ENCODE measurements at regions not wholly inside any gene's neighbourhood (a gene's known extent, or its start where the extent isn't known, plus 50 kb on each side); places are given as distances from the start of the nearest gene placed in this dataset.
"Not testable (repeated sequence)": the region's sequence is repeated elsewhere in the genome, so short reads cannot be mapped to it uniquely, and the experiment has no call there.

DNA sequence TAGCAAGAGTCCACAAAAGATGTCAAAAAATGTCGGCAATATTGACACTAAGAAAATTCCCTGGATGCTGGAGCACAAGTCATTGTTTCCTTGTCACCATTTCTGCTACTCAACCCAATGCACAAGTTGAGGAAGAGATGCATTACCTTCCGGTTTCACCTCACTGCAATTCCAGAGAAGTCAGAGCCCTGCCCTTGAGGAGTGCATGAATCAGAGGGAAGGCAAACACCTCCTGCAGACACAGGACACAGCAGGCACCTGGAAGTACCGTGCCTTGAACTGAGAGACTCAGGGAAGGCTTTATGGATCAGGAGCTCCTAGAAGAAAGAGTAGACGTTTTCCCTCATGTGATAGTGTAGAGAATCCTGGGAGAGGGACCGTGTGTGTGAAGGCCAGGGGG is 62.7 kb upstream of the ARL4C start:
- H3K4me3 ChIP-seq (ENCODE audit: low read length) = no peak overlapping the region
- DNase-seq (ENCODE audit: low read depth) = peak; percentile 77
- TF ChIP-seq, protein P1, sequence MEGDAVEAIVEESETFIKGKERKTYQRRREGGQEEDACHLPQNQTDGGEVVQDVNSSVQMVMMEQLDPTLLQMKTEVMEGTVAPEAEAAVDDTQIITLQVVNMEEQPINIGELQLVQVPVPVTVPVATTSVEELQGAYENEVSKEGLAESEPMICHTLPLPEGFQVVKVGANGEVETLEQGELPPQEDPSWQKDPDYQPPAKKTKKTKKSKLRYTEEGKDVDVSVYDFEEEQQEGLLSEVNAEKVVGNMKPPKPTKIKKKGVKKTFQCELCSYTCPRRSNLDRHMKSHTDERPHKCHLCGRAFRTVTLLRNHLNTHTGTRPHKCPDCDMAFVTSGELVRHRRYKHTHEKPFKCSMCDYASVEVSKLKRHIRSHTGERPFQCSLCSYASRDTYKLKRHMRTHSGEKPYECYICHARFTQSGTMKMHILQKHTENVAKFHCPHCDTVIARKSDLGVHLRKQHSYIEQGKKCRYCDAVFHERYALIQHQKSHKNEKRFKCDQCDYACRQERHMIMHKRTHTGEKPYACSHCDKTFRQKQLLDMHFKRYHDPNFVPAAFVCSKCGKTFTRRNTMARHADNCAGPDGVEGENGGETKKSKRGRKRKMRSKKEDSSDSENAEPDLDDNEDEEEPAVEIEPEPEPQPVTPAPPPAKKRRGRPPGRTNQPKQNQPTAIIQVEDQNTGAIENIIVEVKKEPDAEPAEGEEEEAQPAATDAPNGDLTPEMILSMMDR (IDR thresholded peaks at IDR 0.05; ENCODE audit: insufficient read depth, low read depth, low read length, missing control alignments) = no peak

DNA sequence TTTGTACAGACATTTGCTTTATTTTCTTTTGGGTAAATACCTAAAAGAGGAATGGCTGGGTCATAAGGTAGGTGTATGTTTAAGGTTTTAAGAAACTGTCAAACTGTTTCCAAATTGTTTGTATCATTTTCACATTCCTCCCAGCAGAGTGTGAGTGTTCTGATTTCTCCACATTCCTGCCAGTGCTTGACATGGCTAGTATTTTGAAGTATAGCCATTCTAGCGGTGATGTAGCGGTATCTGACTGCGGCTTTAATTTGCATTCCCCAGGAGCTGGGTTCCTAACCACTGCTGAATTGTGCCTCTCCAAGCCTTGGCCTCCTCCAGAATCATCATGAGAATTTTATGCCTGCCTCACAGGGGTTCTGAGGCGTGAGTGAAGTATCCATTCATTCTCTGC is 61.8 kb upstream of the ARL4C start:
- no peak overlapping the region for H3K4me3 ChIP-seq (ENCODE audit: low read length)
- TF ChIP-seq, protein P1 (IDR thresholded peaks at IDR 0.05; ENCODE audit: insufficient read depth, low read depth, low read length, missing control alignments) = peak; percentile 23
- DNase-seq (ENCODE audit: low read depth) = no peak

DNA sequence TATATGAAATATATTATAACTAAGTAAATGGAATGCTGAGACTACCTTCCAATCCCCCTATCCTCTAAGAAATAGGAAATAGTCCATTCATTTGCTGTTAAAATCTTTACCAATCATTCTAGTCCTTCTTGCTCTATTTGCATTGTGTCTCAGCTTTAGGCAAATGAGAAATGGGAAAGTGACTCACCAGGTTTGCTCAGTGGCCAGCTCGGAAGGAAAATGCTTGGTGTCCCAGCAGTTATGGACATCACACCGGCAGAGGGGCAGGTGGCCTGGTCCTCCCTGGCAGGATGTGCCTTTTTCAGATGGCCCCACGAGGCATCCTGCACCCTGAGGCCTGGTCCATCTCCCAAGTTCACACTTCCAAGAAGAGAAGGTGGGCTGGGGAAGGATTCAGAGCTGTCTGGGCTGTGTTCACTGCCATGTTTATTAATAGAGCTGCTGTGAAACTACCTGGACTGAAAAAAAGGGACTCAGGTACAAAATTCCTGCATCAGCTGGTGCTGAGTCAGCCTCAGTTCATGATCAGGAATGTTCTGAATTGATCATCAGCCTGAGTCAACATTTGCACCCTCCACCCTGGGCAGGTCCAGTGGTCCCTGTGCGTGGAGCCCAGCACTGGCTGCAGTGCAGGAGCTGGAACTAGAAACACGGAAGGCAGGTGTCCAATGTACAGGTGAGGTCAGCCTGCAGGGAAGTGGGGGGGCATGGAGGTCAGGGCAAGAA is 60.1 kb upstream of the ARL4C start:
- no peak overlapping the region for H3K4me3 ChIP-seq (ENCODE audit: low read length)
- TF ChIP-seq, protein P1 (IDR thresholded peaks at IDR 0.05; ENCODE audit: insufficient read depth, low read depth, low read length, missing control alignments) = no peak
- peak; percentile 68 for DNase-seq (ENCODE audit: low read depth)

DNA sequence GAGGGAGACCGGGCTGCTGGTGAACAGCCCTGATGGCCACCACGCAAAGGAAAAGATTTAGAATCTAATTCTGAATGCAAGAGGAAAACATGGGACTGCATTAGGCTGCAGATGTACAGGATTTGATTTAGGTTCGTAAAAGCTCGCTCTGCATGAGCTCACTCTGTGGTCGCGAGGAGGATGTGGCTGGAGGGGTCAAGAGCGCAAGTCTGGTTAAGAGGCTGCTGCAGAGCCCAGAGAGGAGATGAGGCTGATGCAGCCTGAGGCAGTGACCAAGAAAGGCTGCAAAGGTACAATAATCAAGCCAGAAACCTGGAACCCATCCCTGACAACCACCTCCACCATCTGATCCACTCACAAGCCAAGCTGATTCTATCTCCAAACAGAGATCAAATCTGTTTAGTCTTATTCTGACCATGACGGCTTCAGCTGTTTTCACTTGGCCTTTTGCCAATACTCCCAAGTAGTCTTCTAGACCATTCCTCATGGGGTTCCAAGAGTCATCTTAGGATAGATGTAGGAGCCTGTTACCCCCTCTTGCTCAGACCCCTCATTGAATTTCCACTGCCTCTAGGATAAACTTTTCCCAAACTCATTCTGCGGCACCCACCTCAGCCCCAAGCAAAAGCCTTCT is 58.9 kb upstream of the ARL4C start:
- no peak for DNase-seq (ENCODE audit: low read depth)
- TF ChIP-seq, protein P1 (IDR thresholded peaks at IDR 0.05; ENCODE audit: insufficient read depth, low read depth, low read length, missing control alignments) = no peak
- no peak overlapping the region for H3K4me3 ChIP-seq (ENCODE audit: low read length)

DNA sequence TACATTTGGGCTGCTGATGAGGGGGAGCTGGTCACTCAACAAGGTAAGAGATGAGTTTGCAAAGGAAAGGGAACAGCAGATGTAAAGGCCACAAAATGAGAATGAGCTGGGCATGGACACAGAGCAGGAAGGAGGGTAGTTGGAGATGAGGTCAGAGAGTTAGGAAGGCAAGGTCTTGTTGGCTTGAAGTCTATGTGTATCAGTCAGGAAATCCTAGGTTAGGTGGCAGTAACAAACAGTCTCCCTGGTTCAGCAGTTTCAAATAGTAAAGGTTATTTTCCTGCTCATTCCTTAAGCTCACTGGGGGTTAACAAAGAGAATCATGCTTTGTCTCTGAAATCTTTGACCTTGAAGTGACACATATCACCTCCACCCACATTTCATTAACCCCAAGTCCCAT is 58.3 kb upstream of the ARL4C start:
- DNase-seq (ENCODE audit: low read depth) = no peak
- TF ChIP-seq, protein P1 (IDR thresholded peaks at IDR 0.05; ENCODE audit: insufficient read depth, low read depth, low read length, missing control alignments) = no peak
- no peak overlapping the region for H3K4me3 ChIP-seq (ENCODE audit: low read length)

DNA sequence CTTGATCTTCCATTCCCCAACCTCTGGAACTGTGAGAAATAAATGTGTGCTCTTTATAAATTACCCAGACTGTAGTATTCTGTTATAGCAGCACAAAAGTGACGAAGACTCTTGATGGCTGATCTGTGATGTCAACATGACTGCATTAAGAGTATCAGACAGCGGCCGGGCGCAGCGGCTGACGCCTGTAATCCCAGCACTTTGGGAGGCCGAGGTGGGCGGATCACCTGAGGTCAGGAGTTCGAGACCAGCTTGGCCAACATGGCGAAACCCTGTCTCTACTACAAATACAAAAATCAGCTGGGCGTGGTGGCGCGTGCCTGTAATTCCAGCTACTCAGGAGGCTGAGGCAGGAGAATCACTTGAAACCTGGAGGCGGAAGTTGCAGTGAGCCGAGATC is 56.3 kb upstream of the ARL4C start:
- DNase-seq (ENCODE audit: low read depth); H3K4me3 ChIP-seq (ENCODE audit: low read length): not testable (repeated sequence)

DNA sequence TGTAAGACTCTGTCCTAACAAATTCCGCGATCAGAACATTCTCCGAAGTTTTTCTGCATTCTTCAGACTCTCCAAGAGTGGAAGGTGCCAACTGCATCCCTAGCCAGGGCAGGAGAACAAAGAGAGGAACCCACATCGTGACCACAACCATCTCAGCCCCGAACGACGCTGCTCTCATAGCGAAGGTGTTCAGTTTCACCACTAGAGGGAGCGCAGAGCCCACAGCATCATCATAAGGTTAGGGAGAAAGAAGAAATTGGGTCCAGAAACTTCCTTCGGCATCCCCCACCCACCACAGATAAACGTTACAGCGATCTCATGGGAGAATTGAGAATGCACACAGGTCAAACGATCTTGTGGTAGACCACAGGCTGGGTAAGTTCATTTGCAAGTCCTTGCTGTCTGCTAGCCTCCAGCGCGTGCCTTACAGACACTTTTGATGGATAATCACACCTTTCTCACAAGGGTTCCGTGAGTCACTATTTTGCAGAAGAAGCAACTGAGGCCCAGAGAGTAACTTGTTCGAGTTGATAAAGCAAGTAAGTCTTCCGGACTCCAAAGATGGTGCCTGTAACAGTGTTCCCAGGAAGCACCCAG is 53.7 kb upstream of the ARL4C start:
- peak; percentile 65 for DNase-seq (ENCODE audit: low read depth)
- H3K4me3 ChIP-seq (ENCODE audit: low read length) = no peak overlapping the region
- TF ChIP-seq, protein P1 (IDR thresholded peaks at IDR 0.05; ENCODE audit: insufficient read depth, low read depth, low read length, missing control alignments) = peak; percentile 98
